Loucy (cell line): ENCODE measurements at regions not wholly inside any gene's neighbourhood (a gene's known extent, or its start where the extent isn't known, plus 50 kb on each side); places are given as distances from the start of the nearest gene placed in this dataset.

Experiments
- H2AFZ ChIP-seq: fragments of 200-600 bp; sonication (generic); 2 replicates; pipeline ENCODE4 v1.6.0; 2016; ENCODE audit warnings: antibody characterized with exemption, mild to moderate bottlenecking, low read length, moderate library complexity
- H3F3A ChIP-seq: fragments of 200-600 bp; 2 replicates; pipeline ENCODE4 v1.6.0; 2016; ENCODE audit warnings: antibody characterized with exemption, low read depth, mild to moderate bottlenecking
- H3K27me3 ChIP-seq: fragments of 200-600 bp; sonication (generic); 2 replicates; pipeline ENCODE4 v1.6.1; 2014; ENCODE audit warnings: low read length, mild to moderate bottlenecking; ENCODE audit not compliant: insufficient read depth, poor library complexity, severe bottlenecking
- H3K36me3 ChIP-seq: fragments of 200-600 bp; sonication (generic); 2 replicates; pipeline ENCODE4 v1.6.1; 2016; ENCODE audit warnings: low read length; ENCODE audit not compliant: insufficient read depth
- H3K4me1 ChIP-seq: fragments of 200-600 bp; sonication (generic); 2 replicates; pipeline ENCODE4 v1.5.1; 2014; ENCODE audit warnings: low read length, mild to moderate bottlenecking; ENCODE audit not compliant: insufficient read depth, poor library complexity, severe bottlenecking
- H3K4me2 ChIP-seq: fragments of 200-600 bp; sonication (generic); 2 replicates; pipeline ENCODE4 v1.6.0; 2014; ENCODE audit warnings: antibody characterized with exemption, low read length, low read depth, mild to moderate bottlenecking; ENCODE audit not compliant: poor library complexity, severe bottlenecking
- H3K4me3 ChIP-seq: fragments of 200-600 bp; sonication (generic); 2 replicates; pipeline ENCODE4 v1.5.1; 2014; ENCODE audit warnings: low read length, mild to moderate bottlenecking, mixed read lengths; ENCODE audit not compliant: poor library complexity, severe bottlenecking
- H3K79me2 ChIP-seq: fragments of 200-600 bp; sonication (generic); 2 replicates; pipeline ENCODE4 v1.6.1; 2014; ENCODE audit warnings: low read length; ENCODE audit not compliant: insufficient read depth
- H3K9ac ChIP-seq: fragments of 200-600 bp; sonication (generic); 2 replicates; pipeline ENCODE4 v1.6.0; 2014; ENCODE audit warnings: mild to moderate bottlenecking, low read depth, low read length, moderate library complexity; ENCODE audit not compliant: poor library complexity, severe bottlenecking
- H3K9me2 ChIP-seq: fragments of 200-600 bp; sonication (generic); replicated peaks from 2 replicates; pipeline ENCODE4 v1.6.1; 2016; ENCODE audit warnings: low read depth, low read length, mixed read lengths
- H3K9me3 ChIP-seq: fragments of 200-600 bp; sonication (generic); 2 replicates; pipeline ENCODE4 v1.6.1; 2014; ENCODE audit warnings: mild to moderate bottlenecking, antibody characterized with exemption, low read length, low read depth; ENCODE audit not compliant: insufficient read depth
- H4K20me1 ChIP-seq: fragments of 200-600 bp; sonication (generic); 2 replicates; pipeline ENCODE4 v1.6.0; 2014; ENCODE audit warnings: antibody characterized with exemption, low read length, mild to moderate bottlenecking; ENCODE audit not compliant: insufficient read depth, poor library complexity, severe bottlenecking
- EZH2phosphoT487 ChIP-seq: fragments of 200-600 bp; IDR thresholded peaks from 2 replicates; pipeline ENCODE4 v1.6.1; 2018; ENCODE audit warnings: antibody characterized with exemption, mild to moderate bottlenecking, moderate library complexity, borderline replicate concordance
- TF ChIP-seq, protein P1 (sequence below): fragments of 200-600 bp; sonication (generic); conservative IDR thresholded peaks from 2 replicates; pipeline ENCODE4 v1.5.1; 2014; ENCODE audit warnings: mild to moderate bottlenecking, antibody characterized with exemption, low read length

DNA sequence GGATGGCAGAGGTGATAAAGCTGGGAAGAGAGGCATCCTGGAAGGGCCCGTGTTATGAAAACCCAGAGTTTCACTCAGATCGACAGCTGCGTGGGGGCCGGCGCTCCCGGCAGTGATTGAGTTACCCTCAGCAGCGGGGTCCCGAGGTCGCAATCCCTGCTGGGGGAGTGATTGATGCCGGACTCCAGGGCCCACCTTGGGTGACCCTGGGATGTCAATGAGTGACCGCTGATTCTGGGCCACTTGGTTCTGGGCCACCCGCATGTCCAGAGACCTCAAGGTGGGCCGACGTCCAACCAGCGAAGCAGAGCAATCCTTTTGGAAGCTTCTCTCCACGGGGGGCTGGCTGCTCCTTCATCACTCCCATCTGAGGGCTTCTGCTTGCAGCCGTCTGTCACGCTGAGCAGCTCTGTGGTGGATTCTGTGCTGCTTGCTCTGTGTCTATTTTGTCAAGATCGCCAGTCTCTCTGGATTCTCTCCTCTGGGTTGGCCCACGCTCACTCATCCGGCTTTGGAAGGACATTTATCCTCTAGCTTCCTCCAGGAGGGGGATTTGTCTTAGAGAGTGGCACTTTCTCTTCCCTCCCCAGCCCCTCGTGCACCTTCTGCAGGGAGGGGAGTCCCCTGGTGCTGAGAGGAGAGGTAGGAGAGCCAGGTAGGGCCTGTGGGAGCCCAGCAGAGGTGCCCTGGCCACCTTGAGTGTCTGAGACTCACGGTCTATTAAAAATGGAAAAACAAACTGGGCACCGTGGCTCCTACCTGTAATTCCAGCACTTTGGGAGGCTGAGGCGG is 110.9 kb upstream of the C1orf174 start:
- Histone ChIP-seq H4K20me1 (no peaks in the 10 kb centered on the region), H3K4me1 (no peaks in the 10 kb centered on the region), H3K4me2 (no peak overlapping the region), H3F3A (no peaks in the 10 kb centered on the region), H3K79me2 (no peaks in the 10 kb centered on the region), H3K27me3 (no peaks in the 10 kb centered on the region), H3K9me2 (no peaks in the 10 kb centered on the region), H3K4me3 (no peak overlapping the region), H3K9me3 (no peaks in the 10 kb centered on the region; the same call in 1 of the 2 replicates), H3K9ac (no peak overlapping the region), H3K36me3 (no peaks in the 10 kb centered on the region), H2AFZ (no peak overlapping the region)
- TF ChIP-seq EZH2phosphoT487 = no peak
- TF ChIP-seq, protein P1, sequence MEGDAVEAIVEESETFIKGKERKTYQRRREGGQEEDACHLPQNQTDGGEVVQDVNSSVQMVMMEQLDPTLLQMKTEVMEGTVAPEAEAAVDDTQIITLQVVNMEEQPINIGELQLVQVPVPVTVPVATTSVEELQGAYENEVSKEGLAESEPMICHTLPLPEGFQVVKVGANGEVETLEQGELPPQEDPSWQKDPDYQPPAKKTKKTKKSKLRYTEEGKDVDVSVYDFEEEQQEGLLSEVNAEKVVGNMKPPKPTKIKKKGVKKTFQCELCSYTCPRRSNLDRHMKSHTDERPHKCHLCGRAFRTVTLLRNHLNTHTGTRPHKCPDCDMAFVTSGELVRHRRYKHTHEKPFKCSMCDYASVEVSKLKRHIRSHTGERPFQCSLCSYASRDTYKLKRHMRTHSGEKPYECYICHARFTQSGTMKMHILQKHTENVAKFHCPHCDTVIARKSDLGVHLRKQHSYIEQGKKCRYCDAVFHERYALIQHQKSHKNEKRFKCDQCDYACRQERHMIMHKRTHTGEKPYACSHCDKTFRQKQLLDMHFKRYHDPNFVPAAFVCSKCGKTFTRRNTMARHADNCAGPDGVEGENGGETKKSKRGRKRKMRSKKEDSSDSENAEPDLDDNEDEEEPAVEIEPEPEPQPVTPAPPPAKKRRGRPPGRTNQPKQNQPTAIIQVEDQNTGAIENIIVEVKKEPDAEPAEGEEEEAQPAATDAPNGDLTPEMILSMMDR = no peak

DNA sequence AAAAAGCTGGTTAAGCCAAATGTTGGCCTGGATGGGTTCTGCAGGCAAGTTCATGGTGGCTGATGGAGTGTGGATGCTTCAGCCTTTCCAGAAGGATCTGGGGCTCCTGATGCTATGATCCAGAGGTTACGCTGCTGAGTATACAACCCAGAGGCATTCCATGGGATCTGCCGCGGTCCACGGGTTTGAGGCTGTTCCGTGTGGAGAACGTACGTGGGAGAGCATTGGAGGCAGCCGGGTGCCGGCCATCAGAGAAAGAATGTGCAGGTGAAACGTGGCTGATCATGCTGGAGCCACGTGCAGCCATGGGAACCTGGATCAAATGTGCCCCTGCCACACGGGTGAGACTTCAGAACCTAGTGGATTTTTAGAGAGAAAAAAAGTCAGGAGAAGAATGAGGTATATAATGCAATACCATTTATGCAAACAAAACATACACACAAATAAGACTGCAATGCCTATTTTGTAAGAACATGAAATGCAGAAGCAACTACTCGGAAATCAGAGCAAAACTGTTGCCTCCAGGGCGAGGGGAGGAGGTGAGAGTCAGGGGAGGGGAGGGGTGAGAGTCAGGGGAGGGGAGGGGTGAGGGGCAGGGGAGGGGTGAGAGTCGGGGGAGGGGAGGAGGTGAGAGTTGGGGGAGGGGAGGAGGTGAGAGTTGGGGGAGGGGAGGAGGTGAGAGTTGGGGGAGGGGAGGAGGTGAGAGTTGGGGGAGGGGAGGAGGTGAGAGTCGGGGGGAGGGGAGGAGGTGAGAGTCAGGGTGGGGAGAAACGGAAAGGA is 116.5 kb upstream of the C1orf174 start:
- Histone ChIP-seq H2AFZ (no peak overlapping the region), H3K4me1 (no peaks in the 10 kb centered on the region), H3K4me2 (no peak overlapping the region), H3K36me3 (no peaks in the 10 kb centered on the region), H3K4me3 (no peak overlapping the region), H3K9me3 (no peaks in the 10 kb centered on the region), H4K20me1 (no peaks in the 10 kb centered on the region), H3K9ac (no peak overlapping the region), H3F3A (no peaks in the 10 kb centered on the region), H3K79me2 (no peaks in the 10 kb centered on the region), H3K27me3 (no peaks in the 10 kb centered on the region), H3K9me2 (no peaks in the 10 kb centered on the region)
- TF ChIP-seq EZH2phosphoT487 = no peak
- TF ChIP-seq, protein P1 = no peak

DNA sequence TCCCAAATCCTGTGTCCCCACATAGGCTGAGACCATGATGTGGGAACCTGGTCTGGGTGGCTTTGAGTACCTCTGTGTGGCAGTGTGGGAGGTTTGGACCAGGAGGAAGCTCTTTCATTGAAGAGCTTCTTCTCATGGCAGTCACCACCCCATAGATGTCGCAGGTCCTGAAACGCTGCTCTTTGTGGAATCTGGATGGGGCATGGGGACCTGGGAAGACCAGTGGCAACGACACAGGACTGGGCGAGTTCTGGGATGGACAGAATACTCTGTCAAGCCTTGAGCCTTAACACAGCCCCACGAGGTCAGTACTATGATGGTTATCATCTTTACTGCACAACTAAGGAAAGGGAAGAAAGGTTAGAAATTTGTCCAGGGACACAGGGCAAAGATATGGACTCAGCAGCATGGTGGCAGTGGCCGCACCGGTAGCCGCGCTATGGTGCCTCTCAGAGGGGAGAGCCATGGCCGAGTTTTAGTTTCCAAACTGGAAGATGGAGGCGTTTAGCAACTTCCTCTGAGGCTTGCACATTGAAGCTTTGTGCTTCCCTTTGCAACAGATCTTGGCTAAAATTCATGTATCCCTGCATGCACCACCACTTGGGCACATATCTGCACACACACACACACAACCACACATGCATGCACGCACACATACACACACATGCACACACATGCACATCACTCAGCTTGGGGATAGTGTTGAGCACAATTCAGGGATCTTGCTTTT is 117.7 kb upstream of the C1orf174 start:
- no peaks in the 10 kb centered on the region for H4K20me1 ChIP-seq
- no peaks in the 10 kb centered on the region for H3K36me3 ChIP-seq
- no peaks in the 10 kb centered on the region for H3K4me1 ChIP-seq
- H2AFZ ChIP-seq = no peak overlapping the region
- H3K27me3 ChIP-seq = no peaks in the 10 kb centered on the region
- TF ChIP-seq, protein P1 = no peak
- no peak for TF ChIP-seq EZH2phosphoT487
- no peak overlapping the region for H3K9ac ChIP-seq
- no peaks in the 10 kb centered on the region for H3K9me3 ChIP-seq
- H3K4me3 ChIP-seq = no peak overlapping the region
- H3K4me2 ChIP-seq = no peak overlapping the region
- no peaks in the 10 kb centered on the region for H3K79me2 ChIP-seq
- H3F3A ChIP-seq = no peaks in the 10 kb centered on the region
- H3K9me2 ChIP-seq = no peaks in the 10 kb centered on the region
